Stimulated activated naive CD8-positive, alpha-beta T cell treated with anti-CD3 and anti-CD28 coated beads, Interleukin-15, Interleukin-2, amounts not matched to agents 100 ng/mL and 50 ng/mL, for 24 hours (primary cell): ENCODE measurements at regions not wholly inside any gene's neighbourhood (a gene's known extent, or its start where the extent isn't known, plus 50 kb on each side); places are given as distances from the start of the nearest gene placed in this dataset.
"Not testable (repeated sequence)": the region's sequence is repeated elsewhere in the genome, so short reads cannot be mapped to it uniquely, and the experiment has no call there.

Source experiments
- H3K27ac Mint-ChIP-seq: one replicate; pipeline ENCODE4 v1.8.0; 2021; ENCODE audit warnings: mild to moderate bottlenecking, mixed read lengths
- H3K27me3 Mint-ChIP-seq: one replicate; pipeline ENCODE4 v1.8.0; 2021; ENCODE audit warnings: mixed read lengths
- H3K36me3 Mint-ChIP-seq: one replicate; pipeline ENCODE4 v1.8.0; 2021; ENCODE audit warnings: low read depth, mixed read lengths
- H3K4me1 Mint-ChIP-seq: one replicate; pipeline ENCODE4 v1.8.0; 2021; ENCODE audit warnings: low read depth, mixed read lengths
- H3K4me3 Mint-ChIP-seq: one replicate; pipeline ENCODE4 v1.8.0; 2021; ENCODE audit warnings: mild to moderate bottlenecking, mixed read lengths
- H3K9me3 Mint-ChIP-seq: one replicate; pipeline ENCODE4 v1.8.0; 2021; ENCODE audit warnings: mixed read lengths

DNA sequence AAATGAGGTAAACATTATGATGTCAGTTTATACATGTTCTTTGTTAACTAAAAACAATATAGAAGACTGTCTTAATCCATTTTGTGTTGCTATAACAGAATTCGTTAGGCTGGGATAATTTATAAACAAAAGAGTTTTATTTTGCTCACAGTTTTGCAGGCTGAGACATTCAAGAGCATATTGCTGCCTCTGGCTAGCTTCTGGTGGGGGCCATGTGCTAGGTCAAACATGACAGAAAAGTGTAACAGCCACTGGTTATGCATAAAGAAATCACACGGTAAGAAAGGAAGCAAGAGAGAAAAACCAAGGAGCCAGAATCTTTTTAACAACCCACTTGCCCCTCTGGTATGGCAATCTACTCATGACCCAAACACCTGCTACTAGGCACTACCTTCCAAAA, 776.7 kb downstream of the PLOD2 start:
- Mint-ChIP-seq H3K36me3 (no peaks in the 10 kb centered on the region), H3K4me1 (no peaks in the 10 kb centered on the region), H3K4me3 (no peak overlapping the region), H3K27ac (no peak overlapping the region), H3K27me3 (no peaks in the 10 kb centered on the region), H3K9me3 (peaks cover 10% of the 10 kb centered on the region)

DNA sequence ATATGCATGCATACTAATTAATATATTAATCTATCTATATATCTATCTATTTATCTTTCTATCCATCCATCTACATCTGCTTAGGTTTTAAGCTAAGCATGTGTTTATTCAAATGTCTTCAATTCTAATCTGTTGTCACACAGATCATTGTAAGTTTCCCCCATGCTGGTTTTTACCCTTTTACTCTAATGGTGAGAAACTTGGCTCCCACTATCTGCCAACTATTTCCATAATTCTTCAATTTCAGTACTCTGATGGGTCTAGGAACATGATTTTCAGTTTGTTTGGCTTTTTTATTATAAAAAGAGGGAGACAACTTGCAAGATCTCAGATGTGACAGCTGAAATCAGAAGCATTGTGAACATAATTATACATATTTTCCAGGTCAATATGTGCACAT, 773.8 kb downstream of the PLOD2 start:
- Mint-ChIP-seq H3K4me3 (no peak overlapping the region), H3K27me3 (no peaks in the 10 kb centered on the region), H3K4me1 (no peaks in the 10 kb centered on the region), H3K36me3 (no peaks in the 10 kb centered on the region), H3K9me3 (peaks cover 12% of the 10 kb centered on the region), H3K27ac (no peak overlapping the region)

DNA sequence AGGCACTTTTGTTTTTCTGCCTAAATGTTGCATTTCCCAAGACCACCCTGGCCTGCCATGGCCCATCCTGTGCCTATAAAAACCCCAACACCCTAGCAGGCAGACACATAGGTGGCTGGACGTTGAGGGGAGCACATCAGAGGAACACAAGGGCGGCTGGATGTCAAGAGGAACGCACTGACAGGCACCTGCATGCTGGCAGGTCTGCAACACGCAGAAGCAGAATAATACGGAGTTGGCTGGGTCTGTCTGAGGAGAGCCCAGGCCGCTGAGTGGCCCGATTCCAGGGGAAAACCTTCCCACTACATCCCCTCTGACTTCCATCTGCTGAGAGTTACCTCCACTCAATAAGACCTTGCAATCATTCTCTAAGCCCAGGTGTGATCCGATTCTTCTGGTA, 765.6 kb downstream of the PLOD2 start:
- Mint-ChIP-seq H3K9me3 (peaks cover 11% of the 10 kb centered on the region), H3K27ac (no peak overlapping the region), H3K4me1 (no peaks in the 10 kb centered on the region), H3K27me3 (no peaks in the 10 kb centered on the region), H3K4me3 (no peak overlapping the region), H3K36me3 (no peaks in the 10 kb centered on the region)

DNA sequence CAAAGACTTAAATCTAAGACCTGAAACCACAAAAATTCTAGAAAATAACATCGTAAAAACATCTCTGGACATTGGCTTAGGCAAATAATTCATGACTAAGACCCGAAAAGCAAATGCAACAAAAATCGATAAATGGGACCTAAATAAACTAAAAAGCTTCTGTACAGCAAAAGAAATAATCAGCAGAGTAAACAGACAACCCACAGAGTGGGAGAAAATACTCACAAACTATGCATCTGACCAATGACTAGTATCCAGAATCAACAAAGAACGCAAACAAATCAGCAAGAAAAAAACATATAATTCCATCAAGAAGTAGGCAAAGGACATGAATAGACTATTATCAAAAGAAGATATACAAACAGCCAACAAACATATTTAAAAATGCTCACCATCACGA, 749.4 kb downstream of the PLOD2 start:
- Mint-ChIP-seq H3K36me3 (no peaks in the 10 kb centered on the region), H3K27ac (no peak overlapping the region), H3K4me3 (no peak overlapping the region), H3K4me1 (no peaks in the 10 kb centered on the region), H3K9me3 (peaks cover 8% of the 10 kb centered on the region), H3K27me3 (no peaks in the 10 kb centered on the region)

DNA sequence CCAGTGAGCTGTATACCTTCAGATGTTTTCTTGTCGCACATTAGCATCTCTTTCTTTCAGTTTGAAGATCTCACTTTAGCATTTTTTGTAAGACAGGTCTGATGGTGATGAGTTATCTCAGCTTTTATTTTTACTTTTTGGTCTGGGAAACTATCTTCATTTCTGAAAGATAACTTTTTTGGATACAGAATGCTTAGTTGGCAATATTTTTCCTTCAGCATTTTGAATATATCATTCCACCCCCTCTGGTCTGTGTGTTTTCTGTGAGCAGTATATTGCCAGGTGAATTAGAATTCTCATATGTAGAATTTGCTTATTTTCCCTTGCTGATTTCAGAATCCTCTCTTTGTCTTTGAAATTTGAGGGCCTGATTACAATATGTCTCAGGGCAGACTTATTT, 743.3 kb downstream of the PLOD2 start:
- Mint-ChIP-seq H3K36me3 (no peaks in the 10 kb centered on the region), H3K4me3 (no peak overlapping the region), H3K27me3 (no peaks in the 10 kb centered on the region), H3K9me3 (peaks cover 7% of the 10 kb centered on the region), H3K4me1 (no peaks in the 10 kb centered on the region), H3K27ac (no peak overlapping the region)

DNA sequence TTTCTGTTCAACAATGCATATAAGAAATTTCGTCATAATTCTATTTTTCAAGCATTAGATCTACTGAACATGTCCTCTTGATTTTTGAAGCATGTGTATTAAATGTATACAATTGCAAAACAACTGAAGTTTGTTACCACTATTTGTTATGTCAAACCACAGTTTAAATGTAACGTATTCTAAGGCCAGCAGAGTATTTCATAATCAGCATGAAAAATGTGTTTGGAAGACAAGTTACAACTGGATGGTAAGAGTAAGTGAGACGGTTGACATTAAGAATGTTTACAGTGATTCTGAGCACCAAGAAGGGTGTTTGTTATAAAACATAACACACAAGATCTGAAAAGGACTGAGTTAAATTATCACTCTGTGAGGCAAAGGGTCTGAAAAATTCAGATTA, 738.4 kb downstream of the PLOD2 start:
- peaks cover 7% of the 10 kb centered on the region for H3K9me3 Mint-ChIP-seq
- H3K27me3 Mint-ChIP-seq = no peaks in the 10 kb centered on the region
- H3K27ac Mint-ChIP-seq = no peak overlapping the region
- H3K36me3 Mint-ChIP-seq = no peaks in the 10 kb centered on the region
- no peak overlapping the region for H3K4me3 Mint-ChIP-seq
- H3K4me1 Mint-ChIP-seq = no peaks in the 10 kb centered on the region

DNA sequence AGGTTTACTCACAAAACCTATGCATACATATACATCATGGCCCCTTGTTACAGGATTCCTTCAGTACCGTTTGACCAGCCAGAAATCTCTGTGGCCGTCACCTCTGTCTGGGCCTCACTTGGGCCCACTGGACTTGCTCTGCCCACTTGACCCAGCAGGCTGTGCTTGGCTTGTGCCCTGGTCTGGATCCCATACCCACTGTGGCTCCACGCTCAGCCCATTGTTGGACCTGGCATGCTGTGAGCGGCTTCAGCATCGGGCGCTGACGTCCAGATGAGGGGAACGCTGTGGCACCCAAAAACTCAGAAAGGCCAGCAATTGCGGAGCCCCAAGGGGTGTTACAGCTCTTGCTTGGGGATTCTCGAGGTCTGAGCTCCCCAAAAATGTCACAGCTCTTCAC, 733.6 kb downstream of the PLOD2 start:
- no peaks in the 10 kb centered on the region for H3K27me3 Mint-ChIP-seq
- H3K36me3 Mint-ChIP-seq = no peaks in the 10 kb centered on the region
- H3K4me1 Mint-ChIP-seq = no peaks in the 10 kb centered on the region
- no peak overlapping the region for H3K27ac Mint-ChIP-seq
- peaks cover 7% of the 10 kb centered on the region for H3K9me3 Mint-ChIP-seq
- H3K4me3 Mint-ChIP-seq = no peak overlapping the region

DNA sequence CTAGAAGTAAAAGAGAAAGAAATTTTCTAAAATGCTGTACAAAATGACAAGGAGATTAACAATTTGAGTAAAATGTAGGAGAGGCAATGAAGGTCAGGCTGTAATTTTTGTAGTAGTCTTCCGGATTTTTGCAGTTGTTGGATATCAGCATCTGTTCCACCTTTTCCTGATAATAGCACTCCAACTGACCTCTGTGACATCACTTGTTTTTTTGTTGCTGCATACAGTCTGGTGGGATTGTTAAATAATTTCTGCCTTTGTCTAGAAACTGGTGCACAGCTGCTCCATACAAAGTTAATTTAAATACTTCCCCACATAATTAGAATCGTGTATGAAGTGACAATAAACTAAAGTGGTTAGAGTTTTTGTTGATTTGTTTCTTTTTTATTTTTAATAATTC, 731.4 kb downstream of the PLOD2 start:
- H3K36me3 Mint-ChIP-seq = no peaks in the 10 kb centered on the region
- peaks cover 4% of the 10 kb centered on the region for H3K9me3 Mint-ChIP-seq
- H3K4me1 Mint-ChIP-seq = no peaks in the 10 kb centered on the region
- no peak overlapping the region for H3K27ac Mint-ChIP-seq
- no peak overlapping the region for H3K4me3 Mint-ChIP-seq
- H3K27me3 Mint-ChIP-seq = no peaks in the 10 kb centered on the region

DNA sequence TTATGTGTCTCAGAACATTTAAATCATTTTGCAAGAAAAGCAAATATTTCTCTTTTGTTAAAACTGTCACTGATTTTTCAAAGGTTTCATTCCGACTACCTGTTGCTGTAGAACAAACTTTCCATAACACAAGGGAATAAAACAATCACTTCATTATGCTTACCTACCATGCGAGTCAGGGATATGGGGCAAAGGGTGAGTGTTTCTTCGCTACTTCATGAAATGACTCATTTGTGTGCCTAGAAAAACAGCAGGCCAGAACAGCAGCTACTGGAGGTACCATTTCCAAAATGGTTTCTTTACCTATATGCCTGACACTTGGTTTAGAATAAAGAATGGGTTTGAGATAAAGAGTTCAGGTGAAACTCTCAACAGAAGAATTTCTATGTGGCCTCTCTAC, 712.5 kb downstream of the PLOD2 start:
- no peak overlapping the region for H3K4me3 Mint-ChIP-seq
- H3K9me3 Mint-ChIP-seq = peaks cover 11% of the 10 kb centered on the region
- no peaks in the 10 kb centered on the region for H3K4me1 Mint-ChIP-seq
- no peaks in the 10 kb centered on the region for H3K36me3 Mint-ChIP-seq
- H3K27ac Mint-ChIP-seq = no peak overlapping the region
- no peaks in the 10 kb centered on the region for H3K27me3 Mint-ChIP-seq

DNA sequence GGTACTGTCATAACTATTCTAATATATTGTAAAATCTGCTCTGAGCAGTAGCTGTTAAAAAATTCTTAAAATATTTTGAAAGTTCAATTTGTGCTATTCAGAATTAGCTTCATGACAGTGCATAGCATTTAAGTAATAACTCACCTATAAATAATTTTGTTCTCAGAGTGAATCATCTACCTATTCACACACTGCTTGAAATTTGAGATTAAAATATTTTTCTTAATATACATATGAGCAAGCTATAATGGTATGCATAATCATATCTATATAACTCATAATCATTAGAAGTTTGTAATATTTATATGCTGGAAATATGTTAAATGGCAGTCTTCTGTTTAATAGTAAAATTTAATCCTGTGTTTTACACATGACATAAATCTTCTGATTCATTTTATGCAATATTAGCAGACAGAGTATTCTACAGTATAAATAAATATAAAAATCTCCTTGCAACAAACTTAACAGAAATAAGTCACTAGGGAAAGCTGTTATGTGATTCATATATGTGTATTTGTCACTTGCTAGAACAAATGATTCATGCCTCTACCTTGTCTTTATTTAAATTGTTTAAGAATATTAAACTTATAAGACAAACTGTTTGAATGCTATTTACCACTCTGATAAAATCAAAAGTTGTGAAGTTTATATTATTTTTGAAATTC, 710.8 kb downstream of the PLOD2 start:
- Mint-ChIP-seq H3K4me1 (no peaks in the 10 kb centered on the region), H3K36me3 (no peaks in the 10 kb centered on the region), H3K4me3 (no peak overlapping the region), H3K27me3 (no peaks in the 10 kb centered on the region), H3K9me3 (peaks cover 8% of the 10 kb centered on the region), H3K27ac (no peak overlapping the region)

DNA sequence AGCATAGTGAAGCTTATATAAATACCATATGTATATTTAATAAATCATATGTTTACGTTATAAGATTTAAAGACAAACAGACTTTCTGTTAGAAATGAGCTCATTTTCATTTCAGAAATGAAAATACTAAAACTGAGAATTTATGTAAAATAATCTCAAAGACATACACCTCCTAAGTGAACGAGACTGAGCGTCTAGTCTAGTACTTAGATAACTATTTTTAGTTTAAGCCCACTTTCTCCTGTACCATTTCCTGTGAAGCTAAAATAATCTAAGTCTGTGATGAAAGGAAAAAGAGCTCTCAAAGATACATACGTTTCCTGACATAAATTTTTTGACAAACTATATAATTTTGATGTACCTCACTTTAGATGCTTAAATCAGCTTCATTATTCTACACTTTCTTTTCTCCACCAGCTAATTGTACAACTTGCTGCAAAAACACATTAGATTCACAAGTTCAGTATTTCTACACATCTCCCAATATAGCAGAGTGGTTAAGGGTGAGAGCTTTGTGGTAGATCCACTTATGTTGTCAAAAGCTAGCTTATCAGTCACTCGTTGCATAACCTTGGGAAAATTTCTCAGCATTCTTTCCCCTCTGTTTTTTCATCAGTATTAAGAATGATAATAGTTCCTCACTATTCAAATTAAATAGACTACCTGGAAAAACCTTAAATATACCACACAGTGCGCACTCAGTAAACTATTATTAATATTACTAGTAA, 703.0 kb downstream of the PLOD2 start:
- Mint-ChIP-seq H3K36me3 (no peaks in the 10 kb centered on the region), H3K9me3 (no peaks in the 10 kb centered on the region)

DNA sequence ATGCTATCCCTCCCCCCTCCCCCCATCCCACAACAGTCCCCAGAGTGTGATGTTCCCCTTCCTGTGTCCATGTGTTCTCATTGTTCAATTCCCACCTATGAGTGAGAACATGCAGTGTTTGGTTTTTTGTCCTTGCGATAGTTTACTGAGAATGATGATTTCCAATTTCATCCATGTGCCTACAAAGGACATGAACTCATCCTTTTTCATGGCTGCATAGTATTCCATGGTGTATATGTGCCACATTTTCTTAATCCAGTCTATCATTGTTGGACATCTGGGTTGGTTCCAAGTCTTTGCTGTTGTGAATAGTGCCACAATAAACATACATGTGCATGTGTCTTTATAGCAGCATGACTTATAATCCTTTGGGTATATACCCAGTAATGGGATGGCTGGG, 701.3 kb downstream of the PLOD2 start:
- not testable (repeated sequence) for H3K4me1 Mint-ChIP-seq

More for the DNA sequence above, 703.0 kb downstream of the PLOD2 start:
- Mint-ChIP-seq H3K4me3 (no peak overlapping the region), H3K27ac (no peak overlapping the region), H3K4me1 (no peaks in the 10 kb centered on the region), H3K27me3 (no peaks in the 10 kb centered on the region)

DNA sequence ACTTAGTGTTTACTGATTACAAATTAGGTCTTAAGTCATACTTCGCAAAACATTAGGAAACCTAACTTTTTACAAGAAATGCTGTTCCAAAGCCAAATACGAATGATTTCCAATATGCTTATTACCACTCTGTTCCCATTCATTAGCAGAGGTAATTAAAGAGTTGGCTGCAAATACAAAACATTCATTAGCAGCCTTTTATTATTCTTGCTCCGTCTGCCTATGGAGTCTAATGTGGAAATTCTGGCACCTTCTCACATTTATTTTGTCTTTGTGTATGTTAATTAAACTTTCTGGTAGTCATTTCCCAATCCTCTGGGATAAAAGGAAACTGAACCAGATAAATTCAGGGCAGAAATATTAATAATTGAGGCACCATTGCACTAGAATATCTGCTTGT, 689.0 kb downstream of the PLOD2 start:
- Mint-ChIP-seq H3K4me1 (no peaks in the 10 kb centered on the region), H3K4me3 (no peak overlapping the region), H3K36me3 (no peaks in the 10 kb centered on the region), H3K27me3 (no peaks in the 10 kb centered on the region), H3K27ac (no peak overlapping the region), H3K9me3 (peaks cover 8% of the 10 kb centered on the region)

More for the DNA sequence above, 701.3 kb downstream of the PLOD2 start:
- not testable (repeated sequence) for H3K9me3 Mint-ChIP-seq, H3K4me3 Mint-ChIP-seq, H3K36me3 Mint-ChIP-seq, H3K27ac Mint-ChIP-seq, H3K27me3 Mint-ChIP-seq

DNA sequence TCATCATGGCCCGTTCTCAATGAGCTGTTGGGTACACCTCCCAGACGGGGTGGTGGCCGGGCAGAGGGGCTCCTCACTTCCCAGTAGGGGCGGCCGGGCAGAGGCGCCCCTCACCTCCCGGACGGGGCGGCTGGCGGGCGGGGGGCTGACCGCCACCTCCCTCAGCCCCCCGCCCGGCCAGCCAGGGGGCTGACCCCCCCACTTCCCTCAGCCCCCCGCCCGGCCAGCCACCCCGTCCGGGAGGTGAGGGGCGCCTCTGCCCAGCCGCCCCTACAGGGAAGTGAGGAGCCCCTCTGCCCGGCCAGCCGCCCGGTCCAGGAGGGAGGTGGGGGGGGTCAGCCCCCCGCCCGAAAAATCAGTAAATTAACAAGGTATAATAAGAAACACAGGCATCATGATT, 678.2 kb downstream of the PLOD2 start:
- H3K27me3 Mint-ChIP-seq, H3K9me3 Mint-ChIP-seq, H3K36me3 Mint-ChIP-seq, H3K4me1 Mint-ChIP-seq, H3K4me3 Mint-ChIP-seq, H3K27ac Mint-ChIP-seq: not testable (repeated sequence)

DNA sequence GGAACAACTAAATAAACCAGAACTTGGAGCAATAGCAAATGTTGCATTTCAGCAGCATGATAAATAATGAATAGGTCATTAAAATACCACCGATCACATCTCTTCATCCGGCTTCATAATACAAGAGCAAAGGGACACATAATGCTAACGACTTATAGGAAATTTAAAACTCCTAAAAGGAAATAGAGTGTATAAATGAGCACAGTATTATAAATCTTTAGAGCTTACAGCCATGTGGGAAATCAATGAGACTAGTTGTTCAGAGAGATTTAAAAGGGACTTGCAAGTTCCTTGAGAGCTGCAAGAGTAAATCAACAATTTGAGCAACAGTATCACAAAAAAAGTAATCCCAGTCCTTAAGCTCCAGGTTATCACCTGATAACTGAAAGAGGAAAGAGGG, 677.0 kb downstream of the PLOD2 start:
- H3K27ac Mint-ChIP-seq = no peak overlapping the region
- H3K36me3 Mint-ChIP-seq = no peaks in the 10 kb centered on the region
- H3K27me3 Mint-ChIP-seq = no peaks in the 10 kb centered on the region
- no peaks in the 10 kb centered on the region for H3K4me1 Mint-ChIP-seq
- H3K4me3 Mint-ChIP-seq = no peak overlapping the region
- H3K9me3 Mint-ChIP-seq = no peaks in the 10 kb centered on the region

DNA sequence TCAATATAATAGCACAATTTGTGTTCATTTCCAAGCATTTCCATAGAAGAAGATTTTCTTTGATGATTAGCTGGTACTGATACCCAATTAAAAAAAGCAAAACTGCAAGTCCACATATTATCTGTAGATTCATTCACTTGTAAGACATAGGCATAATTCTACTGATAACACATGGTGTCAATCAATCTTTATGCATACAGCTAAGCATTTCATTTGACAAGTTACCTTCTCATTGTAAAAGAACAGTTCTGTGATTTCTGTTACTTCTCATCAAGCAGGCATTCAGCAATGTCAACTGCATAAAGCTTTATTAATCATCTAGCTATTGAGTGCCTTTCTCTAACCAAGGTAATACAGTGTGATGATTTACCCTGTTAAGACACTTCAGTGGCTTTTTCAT, 672.0 kb downstream of the PLOD2 start:
- H3K36me3 Mint-ChIP-seq = no peaks in the 10 kb centered on the region
- H3K27ac Mint-ChIP-seq = no peak overlapping the region
- H3K9me3 Mint-ChIP-seq = peaks cover 5% of the 10 kb centered on the region
- H3K4me3 Mint-ChIP-seq = no peak overlapping the region
- no peaks in the 10 kb centered on the region for H3K4me1 Mint-ChIP-seq
- H3K27me3 Mint-ChIP-seq = no peaks in the 10 kb centered on the region
